DMS53 treated with DMSO at 0.1 percent for 48 hours (cell line): ENCODE measurements at regions not wholly inside any gene's neighbourhood (a gene's known extent, or its start where the extent isn't known, plus 50 kb on each side); places are given as distances from the start of the nearest gene placed in this dataset.
"Not testable (repeated sequence)": the region's sequence is repeated elsewhere in the genome, so short reads cannot be mapped to it uniquely, and the experiment has no call there.

Experiments
- DNase-seq: peaks from one replicate; lab custom pipeline; 2025; ENCODE audit not compliant: unreplicated experiment; lab: John Stamatoyannopoulos, UW

- DNase-seq = no peak
Measured at GRCh38 chr11:35046681-35047080, 92.3 kb upstream of the CD44 start.

DNA sequence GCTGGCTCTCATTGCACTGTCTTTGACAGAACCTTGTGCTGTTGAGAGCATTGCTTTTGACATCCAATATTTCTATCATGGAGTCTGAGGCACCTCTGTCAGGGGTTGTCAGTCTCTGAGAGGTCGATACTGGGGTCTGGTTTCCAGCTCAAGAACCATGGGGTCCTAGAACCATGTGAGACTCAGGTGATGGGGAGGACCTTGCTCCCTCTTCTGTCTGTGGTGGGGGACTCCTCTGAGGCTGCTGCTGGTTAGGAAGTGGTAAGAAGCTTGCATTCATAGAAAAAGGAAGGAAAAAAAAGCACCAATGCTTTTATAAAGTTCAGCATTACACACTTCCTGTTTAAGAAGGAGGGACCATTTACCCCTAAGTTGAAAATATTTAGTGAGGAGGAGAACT lies 91.8 kb upstream of the CD44 start:
- DNase-seq = no peak

DNA sequence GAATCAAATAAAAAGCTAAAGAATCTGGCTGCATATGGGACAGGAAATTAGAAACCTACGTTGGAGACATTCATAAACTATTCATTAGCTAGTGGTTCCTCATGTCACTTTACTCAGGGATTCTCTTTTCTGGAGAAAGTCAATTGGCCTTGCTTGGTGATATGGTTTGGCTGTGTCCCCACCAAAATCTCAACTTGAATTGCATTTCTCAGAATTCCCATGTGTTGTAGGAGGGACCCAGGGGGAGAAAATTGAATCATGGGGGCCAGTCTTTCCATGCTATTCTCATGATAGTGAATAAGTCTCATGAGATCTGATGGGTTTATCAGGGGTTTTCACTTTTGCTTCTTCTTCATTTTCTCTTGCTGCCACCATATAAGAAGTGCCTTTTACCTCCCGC lies 91.2 kb upstream of the CD44 start:
- DNase-seq = no peak

DNA sequence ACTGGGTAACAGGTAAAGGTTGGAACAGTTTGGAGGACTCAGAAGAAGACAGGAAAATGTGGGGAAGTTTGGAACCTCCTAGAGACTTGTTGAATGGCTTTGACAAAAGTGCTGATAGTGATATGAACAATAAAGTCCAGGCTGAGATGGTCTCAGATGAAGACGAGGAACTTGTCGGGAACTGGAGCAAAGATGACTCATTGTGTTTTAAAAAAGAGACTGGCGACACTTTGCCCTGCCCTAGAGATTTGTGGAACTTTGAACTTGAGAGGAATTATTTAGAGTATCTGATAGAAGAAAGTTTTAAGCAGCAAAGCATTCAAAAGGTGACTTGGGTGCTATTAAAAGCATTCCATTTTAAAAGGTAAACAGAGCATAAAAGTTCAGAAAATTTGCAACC lies 90.6 kb upstream of the CD44 start:
- DNase-seq = not testable (repeated sequence)

- DNase-seq = no peak
Measured at GRCh38 chr11:35049859-35050531, 89.0 kb upstream of the CD44 start.

DNA sequence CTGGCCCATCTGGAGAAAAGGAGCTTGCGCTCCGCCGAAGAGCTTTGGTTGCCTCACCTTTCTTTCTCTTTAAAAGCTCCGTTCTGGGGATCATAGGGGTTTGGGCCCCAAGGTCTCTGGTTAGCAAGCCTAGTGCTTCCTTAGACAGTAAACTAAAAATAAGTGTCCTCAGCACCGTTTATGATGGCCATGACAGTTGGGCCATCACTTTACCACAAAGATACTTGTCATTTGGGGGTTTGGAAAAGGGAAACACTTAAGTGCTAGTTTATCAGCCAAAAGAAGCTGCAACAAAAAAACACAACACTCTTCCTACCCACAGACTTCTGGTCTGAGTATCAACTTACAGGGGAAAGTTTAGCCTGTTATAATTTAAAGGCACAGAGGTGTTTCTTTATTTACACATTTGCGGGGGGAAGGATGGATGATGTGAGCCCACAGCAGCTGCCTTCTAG lies 88.4 kb upstream of the CD44 start:
- DNase-seq = no peak

DNA sequence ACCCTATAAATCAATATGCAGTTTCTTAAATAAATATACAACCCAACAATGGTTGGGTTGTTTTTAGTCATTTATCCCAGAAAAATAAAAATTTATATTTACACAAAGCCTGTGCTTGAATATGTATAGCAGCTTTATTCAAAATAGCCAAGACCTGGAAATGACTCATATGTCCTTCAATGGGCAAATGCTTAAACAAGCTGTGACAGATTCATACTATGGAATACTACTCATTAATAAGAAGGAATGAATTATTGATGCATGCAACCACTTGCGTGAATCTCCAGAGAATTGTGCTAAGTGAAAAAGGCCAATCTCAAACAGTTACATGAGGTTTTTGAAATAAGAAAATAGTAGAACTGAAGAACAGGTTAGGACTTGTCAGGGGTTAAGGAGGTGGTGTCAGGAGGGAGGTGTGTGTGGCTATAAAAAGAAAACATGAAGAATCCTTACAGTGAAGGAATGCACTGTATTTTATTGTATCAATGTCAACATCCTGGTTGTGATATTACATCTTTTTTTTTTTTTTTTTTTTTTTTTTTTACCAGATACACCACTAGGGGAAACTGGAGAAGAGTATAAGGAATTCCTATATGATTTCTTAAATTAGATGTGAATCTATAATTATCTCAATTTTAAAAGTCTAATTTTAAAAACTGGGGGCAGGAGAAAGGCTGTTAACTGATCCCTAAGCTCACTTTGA lies 82.4 kb upstream of the CD44 start:
- DNase-seq = no peak

DNA sequence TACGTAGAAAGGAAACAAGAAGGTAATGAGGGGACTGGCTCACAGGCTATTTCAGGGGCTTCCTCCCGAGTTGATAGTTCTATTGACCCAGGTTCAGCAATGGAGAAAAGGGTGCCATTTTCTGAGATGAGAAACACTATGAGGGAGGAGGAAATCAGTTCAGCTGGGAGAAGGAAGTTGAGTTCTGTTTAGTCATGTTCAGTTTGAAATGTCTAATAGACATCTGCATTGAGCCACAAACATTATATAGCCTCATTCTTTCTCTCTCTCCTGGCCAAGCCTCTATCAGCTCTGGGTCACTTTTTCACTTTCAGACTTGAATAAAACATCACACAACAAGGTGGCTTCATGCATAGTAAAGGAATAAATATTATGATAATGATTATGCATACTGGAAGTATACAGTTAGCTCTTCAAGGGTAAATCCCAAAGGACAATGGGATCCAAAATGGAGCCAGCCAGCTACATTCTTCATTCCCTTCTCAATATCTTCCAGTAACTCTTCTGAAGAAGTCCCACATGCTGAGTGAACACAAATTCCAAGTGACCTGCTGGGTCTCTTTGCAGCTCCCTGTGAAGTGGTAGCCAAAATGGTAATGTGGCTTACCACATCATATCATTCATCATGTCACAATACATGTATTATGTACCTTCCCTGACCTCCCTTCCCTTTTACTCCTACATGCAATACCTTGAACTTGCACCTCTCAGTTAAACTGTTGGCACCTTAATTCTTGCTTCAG lies 80.9 kb upstream of the CD44 start:
- DNase-seq = no peak

GRCh38 chr11:35058669-35059434 lies 80.1 kb upstream of the CD44 start:
- DNase-seq = no peak

DNA sequence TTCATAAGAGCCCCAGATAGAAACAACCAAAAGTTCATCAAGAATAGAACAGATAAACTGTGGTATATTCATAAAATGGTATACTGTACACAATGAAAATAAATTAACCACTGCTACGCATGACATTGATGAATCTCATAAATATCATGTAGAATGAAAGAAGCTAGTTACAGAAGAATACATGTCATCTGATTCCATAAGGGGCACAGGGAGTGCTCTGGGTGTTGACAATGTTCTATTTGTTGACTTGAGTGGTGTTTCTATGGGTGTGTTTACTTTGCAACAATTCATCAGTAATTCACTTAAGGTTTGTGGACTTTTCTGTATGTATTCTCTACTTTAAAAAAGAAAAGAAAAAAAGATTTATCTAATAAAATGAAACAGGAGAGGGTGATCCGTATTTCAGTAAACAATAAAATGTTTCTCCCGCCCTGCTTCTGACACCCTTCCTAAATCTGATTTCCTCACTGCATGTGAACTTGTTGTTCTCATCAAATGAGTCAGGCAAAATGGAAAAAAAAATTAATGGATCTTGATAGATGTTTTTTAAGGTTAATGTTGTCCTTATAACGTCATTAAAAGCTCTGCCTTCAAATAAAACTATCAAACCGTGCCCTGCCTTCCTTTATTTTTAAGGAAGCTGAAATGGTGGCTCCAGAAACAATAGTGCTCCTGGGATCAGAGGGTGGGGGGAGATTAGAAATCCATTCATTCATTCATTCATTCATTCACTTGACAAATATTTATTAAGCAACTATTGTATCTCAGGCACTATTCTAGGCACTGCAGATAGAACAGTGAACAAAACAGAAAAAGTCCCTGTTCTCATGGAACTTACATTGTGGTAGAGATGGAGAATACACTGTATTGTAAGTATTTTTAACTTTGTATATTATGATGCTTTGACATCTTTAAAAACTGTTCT lies 77.2 kb upstream of the CD44 start:
- DNase-seq = peak; percentile 66

DNA sequence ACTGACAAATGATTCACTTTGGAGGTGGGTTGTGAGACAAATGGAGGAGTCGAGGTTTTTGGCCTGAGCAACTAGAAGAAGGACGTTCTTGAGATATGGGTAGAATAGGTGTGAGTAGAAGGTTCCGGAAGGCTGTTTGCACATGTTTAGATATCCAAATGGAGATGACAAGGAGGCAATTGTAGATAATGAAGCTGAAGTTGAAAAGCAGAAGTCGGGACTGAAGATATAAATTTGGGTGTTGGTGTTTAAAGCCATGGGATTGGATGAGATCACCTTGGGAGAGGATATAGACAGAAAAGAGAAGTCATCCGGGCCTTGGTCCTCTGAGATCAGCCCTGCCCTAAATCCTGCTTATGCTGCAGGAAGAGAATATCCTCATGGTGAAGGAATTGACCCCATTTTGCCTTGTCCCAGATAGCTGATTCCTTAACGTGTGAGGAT lies 75.5 kb upstream of the CD44 start:
- no peak for DNase-seq

DNA sequence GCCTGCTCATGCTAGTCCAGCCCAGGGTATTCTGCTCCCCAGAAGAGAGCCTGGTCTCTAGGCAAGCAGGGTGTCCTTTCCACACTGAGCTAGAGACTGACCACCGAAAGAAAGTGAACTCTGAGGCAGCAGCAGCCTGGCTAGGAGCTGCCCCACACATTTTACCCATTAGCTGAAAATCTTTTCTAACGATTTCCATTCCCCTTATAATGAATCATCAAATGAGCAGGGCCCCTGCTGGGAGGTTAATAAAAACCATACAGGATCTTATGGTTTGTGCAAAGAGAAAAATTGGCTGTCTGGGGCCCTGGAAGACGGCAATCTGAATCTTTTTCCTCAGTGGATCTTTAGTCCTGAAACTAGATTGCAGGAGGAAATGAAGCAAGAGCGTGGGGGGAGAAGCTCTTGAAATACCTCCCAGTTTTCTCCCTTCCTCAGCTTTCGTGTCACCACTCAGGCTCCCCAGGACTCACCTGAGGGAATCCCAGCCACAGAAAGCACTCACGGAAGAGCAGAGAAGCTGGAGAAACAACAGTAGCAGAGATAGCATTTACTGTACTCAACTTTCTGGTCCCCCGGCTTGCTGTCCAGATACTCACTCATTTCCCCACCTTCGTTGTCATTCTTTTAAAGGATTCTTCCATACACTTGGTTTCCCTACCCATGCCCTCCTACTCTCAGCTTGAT lies 74.7 kb upstream of the CD44 start:
- DNase-seq = no peak

- DNase-seq = no peak
Measured at GRCh38 chr11:35065566-35065965, 73.4 kb upstream of the CD44 start.

DNA sequence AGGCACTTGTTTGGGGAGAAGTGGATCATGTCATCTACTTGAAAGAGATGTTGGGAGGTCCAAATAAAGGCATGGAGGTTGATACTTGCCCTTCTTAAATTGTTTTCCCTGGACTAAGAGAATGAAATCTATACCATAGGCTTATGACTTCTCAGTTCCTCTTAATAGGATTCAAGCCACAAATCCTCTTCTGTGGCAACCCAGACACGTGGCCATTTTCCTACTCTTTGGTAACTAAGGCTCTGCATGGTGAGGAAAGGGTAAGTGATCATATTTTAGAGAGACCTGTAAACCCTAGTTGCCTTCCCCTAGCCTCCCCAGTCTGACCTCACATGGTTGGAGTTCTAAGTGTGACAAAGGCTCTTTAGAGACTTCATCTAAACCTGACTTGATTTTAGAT lies 72.9 kb upstream of the CD44 start:
- no peak for DNase-seq

GRCh38 chr11:35066783-35067423 lies 72.1 kb upstream of the CD44 start:
- no peak for DNase-seq

- no peak for DNase-seq
Measured at GRCh38 chr11:35071722-35072121, 67.2 kb upstream of the CD44 start.

GRCh38 chr11:35073691-35074419 lies 65.1 kb upstream of the CD44 start:
- no peak for DNase-seq
